Coronary artery (tissue), 2 donors: ENCODE measurements at regions not wholly inside any gene's neighbourhood (a gene's known extent, or its start where the extent isn't known, plus 50 kb on each side); places are given as distances from the start of the nearest gene placed in this dataset.
"Not testable (repeated sequence)": the region's sequence is repeated elsewhere in the genome, so short reads cannot be mapped to it uniquely, and the experiment has no call there.

Source experiments
- DNase-seq: peaks from one replicate; pipeline ENCODE4 v3.0.0-alpha.2; 2017; ENCODE audit warnings: low spot score
- H3K27ac ChIP-seq, 2 donors: fragments of 200-600 bp; sonication (generic); one replicate each; pipeline ENCODE4 v1.5.1; 2016 to 2019
- H3K4me3 ChIP-seq: fragments of 200-600 bp; sonication (generic); 2 replicates; pipeline ENCODE4 v1.5.1; 2016; ENCODE audit warnings: mild to moderate bottlenecking, moderate library complexity
- CTCF ChIP-seq: fragments of 200-600 bp; sonication (generic); IDR thresholded peaks from one replicate; pipeline ENCODE4 v1.5.1; 2019; ENCODE audit warnings: antibody characterized with exemption

DNA sequence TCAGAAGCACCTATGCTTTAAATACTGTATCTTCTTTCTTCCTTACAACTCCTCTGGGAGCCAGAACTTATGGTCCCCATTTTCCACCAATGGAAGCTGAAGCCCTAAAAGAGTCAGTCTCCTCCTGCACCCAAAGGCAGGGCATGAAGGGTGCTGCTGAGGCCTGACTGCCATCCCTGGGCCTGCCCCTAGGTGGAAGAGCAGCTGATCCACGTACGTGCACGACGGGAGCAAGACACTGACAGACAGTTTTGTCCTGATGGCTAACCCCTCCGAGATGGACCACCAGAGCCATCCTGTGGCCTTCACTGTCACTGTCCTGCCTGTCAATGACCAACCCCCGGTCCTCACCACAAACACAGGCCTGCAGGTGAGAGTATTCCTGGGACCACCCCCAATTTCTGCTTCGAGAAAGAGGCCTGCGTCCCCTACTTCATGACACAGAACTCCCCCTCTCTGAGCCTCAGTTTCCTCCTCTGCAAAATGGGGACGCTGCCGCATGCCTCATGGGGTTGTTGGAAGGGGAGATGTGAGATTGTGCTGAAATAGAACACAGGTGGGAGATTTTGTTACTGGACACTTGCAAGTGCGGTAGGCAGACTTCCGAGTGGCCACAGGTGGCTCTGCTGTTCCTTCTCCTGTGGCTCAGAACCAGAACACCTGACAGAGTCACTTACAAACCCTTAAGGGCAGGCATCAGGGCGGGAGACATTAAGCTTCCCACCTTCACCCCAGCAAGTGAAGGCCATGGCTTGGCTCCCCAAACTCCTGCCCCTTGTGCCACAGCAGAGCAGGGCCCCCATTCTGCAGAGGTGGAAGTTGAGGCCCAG, 175.4 kb downstream of the TBC1D2B start:
- TF ChIP-seq CTCF, result no peak
- Histone ChIP-seq H3K4me3 (no peak overlapping the region), H3K27ac (no peak overlapping the region)
- peak; percentile 53 for DNase-seq

DNA sequence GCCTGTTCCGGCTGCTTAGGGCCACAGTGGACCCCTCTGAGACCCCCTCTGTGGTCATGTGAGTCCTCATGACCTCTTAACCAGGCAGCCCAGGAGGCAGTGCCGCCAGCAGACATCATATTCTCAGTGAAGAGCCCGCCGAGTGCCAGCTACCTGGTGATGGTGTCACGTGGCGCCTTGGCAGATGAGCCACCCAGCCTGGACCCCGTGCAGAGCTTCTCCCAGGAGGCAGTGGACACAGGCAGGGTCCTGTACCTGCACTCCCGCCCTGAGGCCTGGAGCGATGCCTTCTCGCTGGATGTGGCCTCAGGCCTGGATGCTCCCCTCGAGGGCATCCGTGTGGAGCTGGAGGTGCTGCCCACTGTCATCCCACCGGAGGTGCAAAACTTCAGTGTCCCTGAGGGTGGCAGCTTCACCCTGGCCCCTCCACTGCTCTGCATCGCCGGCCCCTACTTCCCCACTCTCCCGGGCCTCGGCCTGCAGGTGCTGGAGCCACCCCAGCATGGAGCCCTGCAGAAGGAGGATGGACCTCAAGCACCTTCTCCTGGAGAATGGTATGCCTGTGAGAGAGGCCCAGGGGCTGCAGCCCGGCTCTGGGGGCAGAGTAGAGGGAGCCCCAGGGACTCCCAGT, 176.1 kb downstream of the TBC1D2B start:
- Histone ChIP-seq H3K4me3 (no peak overlapping the region), H3K27ac (no peak overlapping the region)
- no peak for TF ChIP-seq CTCF
- DNase-seq, result peak; percentile 57

- H3K27ac ChIP-seq, H3K4me3 ChIP-seq: not testable (repeated sequence)
- peak; percentile 76 for TF ChIP-seq CTCF
- DNase-seq, result peak; percentile 76
Observed at GRCh38 chr15:77900331-77900963, 177.1 kb downstream of the TBC1D2B start.

- H3K27ac ChIP-seq, H3K4me3 ChIP-seq: not testable (repeated sequence)
- DNase-seq, result peak; percentile 35
Observed at GRCh38 chr15:77899776-77900175, 177.7 kb downstream of the TBC1D2B start.

- Histone ChIP-seq H3K4me3 (no peak overlapping the region), H3K27ac (no peak overlapping the region)
- peak; percentile 65 for DNase-seq
- no peak for TF ChIP-seq CTCF
Observed at GRCh38 chr15:77898811-77899730, 178.4 kb downstream of the TBC1D2B start.

DNA sequence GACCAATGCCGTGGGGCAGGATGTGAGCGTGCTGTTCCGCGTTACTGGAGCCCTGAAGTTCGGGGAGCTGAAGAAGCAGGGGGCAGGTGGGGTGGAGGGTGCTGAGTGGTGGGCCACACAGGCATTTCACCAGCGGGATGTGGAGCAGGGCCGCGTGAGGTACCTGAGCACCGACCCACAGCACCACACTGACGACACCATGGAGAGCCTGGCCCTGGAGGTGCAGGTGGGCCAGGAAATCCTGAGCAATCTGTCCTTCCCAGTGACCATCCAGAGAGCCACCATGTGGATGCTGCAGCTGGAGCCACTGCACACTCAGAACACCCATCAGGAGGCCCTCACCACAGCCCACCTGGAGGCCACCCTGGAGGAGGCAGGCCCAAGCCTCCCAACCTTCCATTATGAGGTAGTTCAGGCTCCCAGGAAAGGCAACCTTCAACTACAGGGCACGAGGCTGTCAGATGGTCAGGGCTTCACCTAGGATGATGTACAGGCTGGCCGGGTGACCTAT, 179.6 kb downstream of the TBC1D2B start:
- no peak overlapping the region for H3K27ac ChIP-seq
- no peak for TF ChIP-seq CTCF
- no peak overlapping the region for H3K4me3 ChIP-seq
- DNase-seq, result no peak

GRCh38 chr15:77897113-77897895, 180.2 kb downstream of the TBC1D2B start:
- H3K4me3 ChIP-seq, DNase-seq, H3K27ac ChIP-seq: not testable (repeated sequence)

GRCh38 chr15:77896147-77897112, 181.1 kb downstream of the TBC1D2B start:
- not testable (repeated sequence) for DNase-seq, H3K4me3 ChIP-seq, H3K27ac ChIP-seq
